Hepatocyte (in vitro differentiated cells): ENCODE measurements at regions not wholly inside any gene's neighbourhood (a gene's known extent, or its start where the extent isn't known, plus 50 kb on each side); places are given as distances from the start of the nearest gene placed in this dataset.

Experiments used
- CTCF ChIP-seq: fragments of 200-600 bp; sonication (generic); IDR thresholded peaks from 2 replicates; pipeline ENCODE4 v1.5.1; 2016; ENCODE audit warnings: antibody characterized with exemption, mild to moderate bottlenecking; ENCODE audit not compliant: poor library complexity
- EZH2phosphoT487 ChIP-seq: fragments of 200-600 bp; sonication (generic); IDR thresholded peaks from one replicate; pipeline ENCODE4 v1.6.1; 2018; ENCODE audit warnings: antibody characterized with exemption, mild to moderate bottlenecking, low read depth, moderate library complexity; ENCODE audit not compliant: unreplicated experiment, severe bottlenecking

- TF ChIP-seq CTCF (no peak), EZH2phosphoT487 (no peak)
These were observed 360.4 kb upstream of the KCNH7 start for GRCh38 chr2:163198972-163199371.
